CD14-positive monocyte (primary cell): ENCODE measurements at regions not wholly inside any gene's neighbourhood (a gene's known extent, or its start where the extent isn't known, plus 50 kb on each side); places are given as distances from the start of the nearest gene placed in this dataset.

ENCODE experiments used
- DNase-seq, 3 donors: peaks; one replicate each; pipeline ENCODE4 v3.0.0-alpha.2; 2011 to 2022
- H2AFZ ChIP-seq: 2 replicates; pipeline ENCODE4 v1.6.0; 2012; ENCODE audit warnings: mild to moderate bottlenecking, low read depth, low read length, inconsistent platforms; ENCODE audit not compliant: insufficient read depth, poor library complexity, severe bottlenecking
- H3K27ac ChIP-seq, 2 donors: 1 replicate in 1 of 2; 2 replicates in 1 of 2; pipeline ENCODE4 v1.5.1; 2012 to 2013; ENCODE audit warnings: low read length in 2 of 2, control low read depth in 1 of 2, inconsistent platforms in 1 of 2, low read depth in 1 of 2, mild to moderate bottlenecking in 1 of 2
- H3K27me3 ChIP-seq, 2 donors: one replicate each; pipeline versions ENCODE4 v1.6.0 to v1.6.1; 2011 to 2013; ENCODE audit warnings: low read length in 2 of 2; ENCODE audit not compliant: control insufficient read depth in 2 of 2, insufficient read depth in 2 of 2
- H3K36me3 ChIP-seq, 2 donors: replicated peaks in 1 of 2; 1 replicate in 1 of 2; 2 replicates in 1 of 2; pipeline versions ENCODE4 v1.5.1 to v1.6.1; 2012 to 2013; ENCODE audit warnings: low read length in 2 of 2, control low read depth in 1 of 2, inconsistent platforms in 1 of 2, mild to moderate bottlenecking in 1 of 2; ENCODE audit not compliant: insufficient read depth in 2 of 2, control insufficient read depth in 1 of 2
- H3K4me1 ChIP-seq, 2 donors: 1 replicate in 1 of 2; 2 replicates in 1 of 2; pipeline versions ENCODE4 v1.5.1 to v1.6.1; 2012 to 2013; ENCODE audit warnings: low read length in 2 of 2, control low read depth in 1 of 2, inconsistent platforms in 1 of 2, mild to moderate bottlenecking in 1 of 2, moderate library complexity in 1 of 2; ENCODE audit not compliant: insufficient read depth in 2 of 2, control insufficient read depth in 1 of 2
- H3K4me2 ChIP-seq: replicated peaks from 2 replicates; pipeline ENCODE3; 2012; ENCODE audit warnings: low read length, moderate library complexity, mild to moderate bottlenecking; ENCODE audit not compliant: poor library complexity, severe bottlenecking; ENCODE audit errors: extremely low read depth
- H3K4me3 ChIP-seq, 3 experiments: fragments of 200-600 bp in 1 of 3; sonication (generic) in 1 of 3; replicated peaks in 1 of 3; 1 replicate in 2 of 3; 2 replicates in 1 of 3; pipeline ENCODE4 v1.5.1; 2011 to 2013; ENCODE audit warnings: low read length in 3 of 3, mild to moderate bottlenecking in 3 of 3, control low read depth in 2 of 3, low read depth in 2 of 3, inconsistent platforms in 1 of 3, moderate library complexity in 1 of 3
- H3K79me2 ChIP-seq: 2 replicates; pipeline ENCODE4 v1.6.0; 2012; ENCODE audit warnings: mild to moderate bottlenecking, control low read depth, inconsistent platforms, low read length, moderate library complexity; ENCODE audit not compliant: insufficient read depth
- H3K9ac ChIP-seq: 2 replicates; pipeline ENCODE4 v1.6.0; 2017; ENCODE audit warnings: low read length, mild to moderate bottlenecking; ENCODE audit not compliant: insufficient read depth, poor library complexity, severe bottlenecking
- H3K9me3 ChIP-seq, 2 donors: replicated peaks in 1 of 2; 1 replicate in 1 of 2; 2 replicates in 1 of 2; pipeline versions ENCODE4 v1.5.1 to v1.6.1; 2012 to 2013; ENCODE audit warnings: low read length in 2 of 2, control low read depth in 1 of 2; ENCODE audit not compliant: control insufficient read depth in 1 of 2, insufficient read depth in 1 of 2
- H4K20me1 ChIP-seq: 2 replicates; pipeline ENCODE4 v1.6.0; 2012; ENCODE audit warnings: mild to moderate bottlenecking, low read length, control low read depth, moderate library complexity; ENCODE audit not compliant: insufficient read depth
- H3K27ac Mint-ChIP-seq, 7 donors: one replicate each; pipeline ENCODE4 v1.8.0; 2020; ENCODE audit warnings: mild to moderate bottlenecking in 7 of 7, mixed read lengths in 7 of 7, moderate library complexity in 6 of 7, inconsistent platforms in 2 of 7
- H3K27me3 Mint-ChIP-seq, 3 donors: one replicate each; pipeline ENCODE4 v1.8.0; 2021 to 2022; ENCODE audit warnings: low read depth in 3 of 3, mild to moderate bottlenecking in 3 of 3, mixed read lengths in 3 of 3, moderate library complexity in 3 of 3, inconsistent platforms in 1 of 3
- H3K36me3 Mint-ChIP-seq, 2 donors: one replicate each; pipeline ENCODE4 v1.8.0; 2020; ENCODE audit warnings: mixed read lengths in 2 of 2, inconsistent platforms in 1 of 2, mild to moderate bottlenecking in 1 of 2
- H3K4me1 Mint-ChIP-seq: one replicate; pipeline ENCODE4 v1.8.0; 2020; ENCODE audit warnings: mild to moderate bottlenecking, mixed read lengths
- H3K4me3 Mint-ChIP-seq, 2 donors: one replicate each; pipeline ENCODE4 v1.8.0; 2020; ENCODE audit warnings: mild to moderate bottlenecking in 2 of 2, mixed read lengths in 2 of 2, moderate library complexity in 1 of 2
- H3K9me3 Mint-ChIP-seq, 7 donors: one replicate each; pipeline ENCODE4 v1.8.0; 2020 to 2022; ENCODE audit warnings: mixed read lengths in 7 of 7, mild to moderate bottlenecking in 6 of 7, moderate library complexity in 6 of 7, inconsistent platforms in 2 of 7
- WGBS: methylation state at CpG from one replicate; pipeline ENCODE4 v1.1.5; 2013; ENCODE audit warnings: missing lambda C conversion rate; ENCODE audit not compliant: insufficient coverage; 5-methylcytosine and 5-hydroxymethylcytosine counted together
- intact Hi-C, 2 donors: fragments of 100-400 bp; cut with micrococcal nuclease; formaldehyde crosslinking; loops; one replicate each; pipeline versions ENCODE4 v1.15.0 to v1.15.1; 2023
- TF ChIP-seq, protein P1 (sequence below): fragments of 200-600 bp; IDR thresholded peaks from one replicate; pipeline ENCODE4 v1.8.0; 2022; ENCODE audit warnings: antibody characterized with exemption, mild to moderate bottlenecking

- H3K36me3 Mint-ChIP-seq, result no peaks in the 10 kb centered on the region
- H3K9me3 ChIP-seq, result peaks cover 0 to 8% of the 10 kb centered on the region in 2 donors
- H3K27me3 Mint-ChIP-seq, result peaks cover 0 to 2% (median 0%) of the 10 kb centered on the region in 3 donors
- H3K4me3 Mint-ChIP-seq, result no peak overlapping the region
- TF ChIP-seq, protein P1, sequence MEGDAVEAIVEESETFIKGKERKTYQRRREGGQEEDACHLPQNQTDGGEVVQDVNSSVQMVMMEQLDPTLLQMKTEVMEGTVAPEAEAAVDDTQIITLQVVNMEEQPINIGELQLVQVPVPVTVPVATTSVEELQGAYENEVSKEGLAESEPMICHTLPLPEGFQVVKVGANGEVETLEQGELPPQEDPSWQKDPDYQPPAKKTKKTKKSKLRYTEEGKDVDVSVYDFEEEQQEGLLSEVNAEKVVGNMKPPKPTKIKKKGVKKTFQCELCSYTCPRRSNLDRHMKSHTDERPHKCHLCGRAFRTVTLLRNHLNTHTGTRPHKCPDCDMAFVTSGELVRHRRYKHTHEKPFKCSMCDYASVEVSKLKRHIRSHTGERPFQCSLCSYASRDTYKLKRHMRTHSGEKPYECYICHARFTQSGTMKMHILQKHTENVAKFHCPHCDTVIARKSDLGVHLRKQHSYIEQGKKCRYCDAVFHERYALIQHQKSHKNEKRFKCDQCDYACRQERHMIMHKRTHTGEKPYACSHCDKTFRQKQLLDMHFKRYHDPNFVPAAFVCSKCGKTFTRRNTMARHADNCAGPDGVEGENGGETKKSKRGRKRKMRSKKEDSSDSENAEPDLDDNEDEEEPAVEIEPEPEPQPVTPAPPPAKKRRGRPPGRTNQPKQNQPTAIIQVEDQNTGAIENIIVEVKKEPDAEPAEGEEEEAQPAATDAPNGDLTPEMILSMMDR, result no peak
- no peaks in the 10 kb centered on the region for H3K4me1 Mint-ChIP-seq
- H3K4me1 ChIP-seq, result no peaks in the 10 kb centered on the region
- H2AFZ ChIP-seq, result no peak overlapping the region
- H3K27ac ChIP-seq, result no peak overlapping the region
- H3K4me2 ChIP-seq, result no peak overlapping the region
- H3K9ac ChIP-seq, result no peak overlapping the region
- H3K36me3 ChIP-seq, result no peaks in the 10 kb centered on the region
- DNase-seq, result no peak
- H3K4me3 ChIP-seq, result no peak overlapping the region
- no peak overlapping the region for H3K27ac Mint-ChIP-seq
- no peaks in the 10 kb centered on the region for H3K79me2 ChIP-seq
- no peaks in the 10 kb centered on the region for H4K20me1 ChIP-seq
- H3K9me3 Mint-ChIP-seq, result peaks cover 0 to 15% (median 5%) of the 10 kb centered on the region in 7 donors
- H3K27me3 ChIP-seq, result no peaks in the 10 kb centered on the region
- intact Hi-C loops, result no loop called here
These were observed 83.5 kb upstream of the SERPINE2 start for GRCh38 chr2:224122542-224122941.

GRCh38 chr2:224121406-224122067 lies 82.5 kb upstream of the SERPINE2 start:
- H3K27me3 ChIP-seq, result no peaks in the 10 kb centered on the region
- H3K79me2 ChIP-seq, result no peaks in the 10 kb centered on the region
- H2AFZ ChIP-seq, result no peak overlapping the region
- no peak overlapping the region for H3K27ac ChIP-seq
- H3K9me3 Mint-ChIP-seq, result peaks cover 4 to 15% (median 5%) of the 10 kb centered on the region in 7 donors
- no peak overlapping the region for H3K9ac ChIP-seq
- H4K20me1 ChIP-seq, result no peaks in the 10 kb centered on the region
- TF ChIP-seq, protein P1, result no peak
- H3K4me3 Mint-ChIP-seq, result no peak overlapping the region
- DNase-seq, result no peak
- no peaks in the 10 kb centered on the region for H3K4me1 Mint-ChIP-seq
- 100% methylated on average over 2 of the region's 4 CpGs for WGBS
- H3K4me3 ChIP-seq, result no peak overlapping the region
- no peaks in the 10 kb centered on the region for H3K36me3 ChIP-seq
- intact Hi-C loops, result no loop called here
- H3K4me2 ChIP-seq, result no peak overlapping the region
- H3K4me1 ChIP-seq, result no peaks in the 10 kb centered on the region
- no peaks in the 10 kb centered on the region for H3K36me3 Mint-ChIP-seq
- H3K27me3 Mint-ChIP-seq, result no peaks in the 10 kb centered on the region
- H3K27ac Mint-ChIP-seq, result no peak overlapping the region
- H3K9me3 ChIP-seq, result peaks cover 0 to 8% of the 10 kb centered on the region in 2 donors
